ENCODE measurements at regions not wholly inside any gene's neighbourhood (a gene's known extent, or its start where the extent isn't known, plus 50 kb on each side); places are given as distances from the start of the nearest gene placed in this dataset.

DNA sequence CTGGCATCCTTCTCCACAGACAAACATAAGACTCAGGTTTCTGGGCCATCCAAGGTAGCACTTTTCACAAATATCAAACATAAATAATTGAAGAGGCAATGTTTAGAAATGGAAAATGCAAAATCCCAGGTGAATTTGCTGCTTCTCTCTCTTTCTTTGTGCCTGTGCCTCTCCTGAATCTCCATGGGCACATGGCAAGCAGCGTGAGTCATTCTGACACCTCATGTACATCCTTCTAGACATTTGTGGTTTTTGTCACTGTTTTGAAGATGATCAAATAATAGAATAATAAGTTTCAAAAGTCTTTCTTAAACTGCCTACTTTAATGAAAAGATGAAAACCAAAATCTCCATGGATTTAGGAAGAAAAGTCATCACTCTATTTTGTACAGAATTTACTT is 60.3 kb upstream of the RAB11FIP2 start:
- TF ChIP-seq NRF1 (IDR thresholded peaks at IDR 0.05; ENCODE audit: low read depth, low read length) (no peak), FOXM1 (IDR thresholded peaks at IDR 0.05; ENCODE audit: low read depth) (no peak), FOSL2 (IDR thresholded peaks at IDR 0.05; ENCODE audit: borderline replicate concordance, low read depth) (no peak), EP300 (IDR thresholded peaks at IDR 0.05; ENCODE audit: borderline replicate concordance in 1 of 2, low read depth in 1 of 2, low read length in 1 of 2) (no peak), POLR2AphosphoS5 (IDR thresholded peaks at IDR 0.05; ENCODE audit: low read depth, low read length) (no peak), RXRA (IDR thresholded peaks at IDR 0.05; ENCODE audit: borderline replicate concordance, low read depth) (no peak), RFX5 (IDR thresholded peaks at IDR 0.05; ENCODE audit: low read length) (no peak), GABPA (IDR thresholded peaks at IDR 0.05; ENCODE audit: low read depth) (no peak), SIN3A (IDR thresholded peaks at IDR 0.05; ENCODE audit: borderline replicate concordance, low read depth, low read length) (no peak), MEF2A (IDR thresholded peaks at IDR 0.05; ENCODE audit: borderline replicate concordance, low read depth) (no peak), CTCF (IDR thresholded peaks at IDR 0.05) (no peak), TCF12 (IDR thresholded peaks at IDR 0.05) (no peak), ELF1 (IDR thresholded peaks at IDR 0.05) (no peak), SMC3 (IDR thresholded peaks at IDR 0.05; ENCODE audit: low read depth, low read length) (no peak), USF2 (IDR thresholded peaks at IDR 0.05; ENCODE audit: borderline replicate concordance, low read depth, low read length) (no peak), JUND (IDR thresholded peaks at IDR 0.05) (no peak), CHD2 (IDR thresholded peaks at IDR 0.05; ENCODE audit: low read length, partially characterized antibody) (no peak)
- TF ChIP-seq, protein P1, sequence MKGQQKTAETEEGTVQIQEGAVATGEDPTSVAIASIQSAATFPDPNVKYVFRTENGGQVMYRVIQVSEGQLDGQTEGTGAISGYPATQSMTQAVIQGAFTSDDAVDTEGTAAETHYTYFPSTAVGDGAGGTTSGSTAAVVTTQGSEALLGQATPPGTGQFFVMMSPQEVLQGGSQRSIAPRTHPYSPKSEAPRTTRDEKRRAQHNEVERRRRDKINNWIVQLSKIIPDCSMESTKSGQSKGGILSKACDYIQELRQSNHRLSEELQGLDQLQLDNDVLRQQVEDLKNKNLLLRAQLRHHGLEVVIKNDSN (IDR thresholded peaks at IDR 0.05; ENCODE audit: borderline replicate concordance, low read depth): no peak
- TF ChIP-seq, protein P2, sequence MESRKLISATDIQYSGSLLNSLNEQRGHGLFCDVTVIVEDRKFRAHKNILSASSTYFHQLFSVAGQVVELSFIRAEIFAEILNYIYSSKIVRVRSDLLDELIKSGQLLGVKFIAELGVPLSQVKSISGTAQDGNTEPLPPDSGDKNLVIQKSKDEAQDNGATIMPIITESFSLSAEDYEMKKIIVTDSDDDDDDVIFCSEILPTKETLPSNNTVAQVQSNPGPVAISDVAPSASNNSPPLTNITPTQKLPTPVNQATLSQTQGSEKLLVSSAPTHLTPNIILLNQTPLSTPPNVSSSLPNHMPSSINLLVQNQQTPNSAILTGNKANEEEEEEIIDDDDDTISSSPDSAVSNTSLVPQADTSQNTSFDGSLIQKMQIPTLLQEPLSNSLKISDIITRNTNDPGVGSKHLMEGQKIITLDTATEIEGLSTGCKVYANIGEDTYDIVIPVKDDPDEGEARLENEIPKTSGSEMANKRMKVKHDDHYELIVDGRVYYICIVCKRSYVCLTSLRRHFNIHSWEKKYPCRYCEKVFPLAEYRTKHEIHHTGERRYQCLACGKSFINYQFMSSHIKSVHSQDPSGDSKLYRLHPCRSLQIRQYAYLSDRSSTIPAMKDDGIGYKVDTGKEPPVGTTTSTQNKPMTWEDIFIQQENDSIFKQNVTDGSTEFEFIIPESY (IDR thresholded peaks at IDR 0.05; ENCODE audit: borderline replicate concordance, low read depth): no peak
- TF ChIP-seq, protein P3, sequence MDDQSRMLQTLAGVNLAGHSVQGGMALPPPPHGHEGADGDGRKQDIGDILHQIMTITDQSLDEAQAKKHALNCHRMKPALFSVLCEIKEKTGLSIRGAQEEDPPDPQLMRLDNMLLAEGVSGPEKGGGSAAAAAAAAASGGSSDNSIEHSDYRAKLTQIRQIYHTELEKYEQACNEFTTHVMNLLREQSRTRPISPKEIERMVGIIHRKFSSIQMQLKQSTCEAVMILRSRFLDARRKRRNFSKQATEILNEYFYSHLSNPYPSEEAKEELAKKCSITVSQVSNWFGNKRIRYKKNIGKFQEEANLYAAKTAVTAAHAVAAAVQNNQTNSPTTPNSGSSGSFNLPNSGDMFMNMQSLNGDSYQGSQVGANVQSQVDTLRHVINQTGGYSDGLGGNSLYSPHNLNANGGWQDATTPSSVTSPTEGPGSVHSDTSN (IDR thresholded peaks at IDR 0.05): no peak
- no peaks in the 10 kb centered on the region for H3K27me3 ChIP-seq (ENCODE audit: insufficient read depth)
- 67% methylated on average over 1 of the region's 1 CpG for WGBS (ENCODE audit: low lambda C conversion rate)
- ChIA-PET CTCF (interaction anchor here (1.2 to 1.6 kb wide), 2 partner anchors 13 kb away, joined by 3 to 5 read pairs; no protein-coding TSS in a partner anchor), POLR2A (interaction anchor here (0.9 kb wide), 1 partner anchor 132 kb away, joined by 3 read pairs; no protein-coding TSS in a partner anchor)
- no peaks in the 10 kb centered on the region for H3K9me3 ChIP-seq
- DNase-seq: no peak
- no peaks in the 10 kb centered on the region for H3F3A ChIP-seq (replicated peaks; ENCODE audit: insufficient read depth)
- no peaks in the 10 kb centered on the region for H3K36me3 ChIP-seq (replicated peaks in 1 of 2; ENCODE audit: control insufficient read depth in 1 of 2, insufficient read depth in 2 of 2, low read length in 1 of 2)
- H3K4me1 ChIP-seq (ENCODE audit: control insufficient read depth in 1 of 2, insufficient read depth in 2 of 2, low read depth in 1 of 2, low read length in 1 of 2): peaks cover 0 to 8% of the 10 kb centered on the region in 2 experiments; a peak in 2 of 4 replicates
- no peak overlapping the region for H3K4me2 ChIP-seq
- H4K20me1 ChIP-seq (ENCODE audit: insufficient read depth): no peaks in the 10 kb centered on the region
- H3K27ac ChIP-seq (ENCODE audit: low read depth in 2 of 2, low read length in 1 of 2): no peak overlapping the region; a peak in 1 of 4 replicates
- no peak overlapping the region for H3K4me3 ChIP-seq (ENCODE audit: low read depth in 2 of 2, low read length in 1 of 2)
- no peaks in the 10 kb centered on the region for H3K9me2 ChIP-seq
- no peak overlapping the region for H3K9ac ChIP-seq
- H3K79me2 ChIP-seq (ENCODE audit: insufficient read depth): no peaks in the 10 kb centered on the region
- H2AFZ ChIP-seq (ENCODE audit: low read depth): no peak overlapping the region

Data from SK-N-SH (cell line).